HG03139 (cell line): ENCODE measurements at regions not wholly inside any gene's neighbourhood (a gene's known extent, or its start where the extent isn't known, plus 50 kb on each side); places are given as distances from the start of the nearest gene placed in this dataset.

Experiments used
- ATAC-seq: cut with Tn5 transposase; IDR thresholded peaks from one replicate; pipeline ENCODE4 v1.9.1; 2021; ENCODE audit not compliant: unreplicated experiment

DNA sequence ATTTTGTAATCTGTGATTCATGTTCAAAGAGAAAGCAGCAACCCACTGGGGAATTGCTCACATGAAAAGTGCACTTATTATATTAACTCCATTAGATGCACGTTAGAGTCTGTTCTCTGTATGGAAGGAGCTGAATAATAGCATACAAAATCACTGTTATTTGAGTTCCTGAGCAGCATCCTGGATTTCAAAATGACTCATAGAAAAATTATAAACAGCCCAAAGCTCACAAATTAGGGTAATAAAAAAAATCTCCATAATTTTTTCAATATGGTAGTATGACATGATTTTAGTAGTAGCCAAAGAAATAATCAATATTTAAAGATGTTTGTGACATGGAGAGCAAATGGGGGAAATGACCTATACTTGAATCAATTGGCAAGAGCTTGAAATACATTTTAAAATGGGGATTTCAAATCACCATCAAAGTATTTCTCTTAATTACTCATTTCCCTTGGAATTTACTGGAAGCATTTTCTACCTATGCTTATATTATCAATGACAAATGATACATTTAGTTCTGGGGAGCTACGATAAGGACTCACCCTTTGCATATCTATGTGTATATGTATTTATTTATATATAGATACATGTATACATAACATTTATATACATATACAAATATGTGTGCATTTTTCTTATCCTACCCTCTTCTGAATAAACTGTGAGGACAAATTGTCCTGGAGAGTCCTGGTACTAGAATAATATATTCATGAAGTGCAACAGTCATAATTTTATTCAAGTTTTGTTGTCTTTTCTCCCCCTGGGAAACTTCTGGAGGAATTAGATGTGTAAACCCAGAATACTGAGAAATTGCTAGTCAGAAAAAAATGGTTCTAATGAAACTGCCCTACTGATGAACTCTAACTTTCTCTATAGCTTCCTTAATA is 116.3 kb downstream of the RPL22L1 start:
- no peak for ATAC-seq

DNA sequence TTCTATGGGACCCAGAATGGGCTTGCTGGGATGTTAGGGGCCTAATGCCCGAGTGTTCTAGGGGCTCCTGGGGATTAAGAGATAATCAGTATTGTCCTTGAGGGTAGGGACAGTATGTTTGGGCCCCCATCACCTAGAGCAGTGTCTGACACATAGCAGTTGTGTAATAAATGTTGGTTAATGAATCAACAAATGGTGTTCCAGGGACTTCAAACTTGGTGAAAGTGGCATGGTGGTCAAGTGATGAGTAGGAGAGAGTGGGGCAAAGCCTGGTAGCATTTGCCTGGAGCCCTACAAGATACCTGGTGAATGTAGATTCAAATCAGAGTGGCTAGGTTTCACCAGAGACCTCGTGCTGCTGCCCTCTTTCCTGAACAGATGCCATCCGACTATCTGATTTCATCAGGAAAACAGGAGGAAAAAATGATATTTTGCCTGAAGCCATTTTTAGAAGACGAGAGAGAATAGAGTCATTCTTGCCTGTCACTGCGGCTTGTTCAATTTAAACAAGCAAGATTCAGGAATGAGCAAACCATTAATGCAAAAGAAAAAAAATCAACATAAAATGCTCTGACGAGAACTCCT is 117.3 kb downstream of the RPL22L1 start:
- no peak for ATAC-seq

DNA sequence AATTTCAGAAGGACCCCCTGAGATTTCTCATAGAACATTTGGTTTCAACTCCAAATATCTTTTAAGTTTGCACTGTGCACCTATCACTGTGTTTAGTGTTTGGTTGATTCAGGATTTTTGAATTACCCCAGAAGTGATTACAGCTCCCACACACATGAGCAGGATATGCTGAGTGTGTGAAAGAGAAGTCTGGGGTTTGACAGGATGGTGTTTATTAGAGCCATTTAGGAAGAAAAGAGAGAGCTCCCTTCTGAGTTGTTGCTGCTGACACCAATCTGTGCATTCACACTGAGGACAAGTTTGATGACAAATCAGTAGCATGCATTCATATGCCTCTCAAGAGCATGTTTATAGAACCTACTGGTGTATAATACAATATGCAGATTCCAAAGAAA is 118.1 kb downstream of the RPL22L1 start:
- no peak for ATAC-seq

DNA sequence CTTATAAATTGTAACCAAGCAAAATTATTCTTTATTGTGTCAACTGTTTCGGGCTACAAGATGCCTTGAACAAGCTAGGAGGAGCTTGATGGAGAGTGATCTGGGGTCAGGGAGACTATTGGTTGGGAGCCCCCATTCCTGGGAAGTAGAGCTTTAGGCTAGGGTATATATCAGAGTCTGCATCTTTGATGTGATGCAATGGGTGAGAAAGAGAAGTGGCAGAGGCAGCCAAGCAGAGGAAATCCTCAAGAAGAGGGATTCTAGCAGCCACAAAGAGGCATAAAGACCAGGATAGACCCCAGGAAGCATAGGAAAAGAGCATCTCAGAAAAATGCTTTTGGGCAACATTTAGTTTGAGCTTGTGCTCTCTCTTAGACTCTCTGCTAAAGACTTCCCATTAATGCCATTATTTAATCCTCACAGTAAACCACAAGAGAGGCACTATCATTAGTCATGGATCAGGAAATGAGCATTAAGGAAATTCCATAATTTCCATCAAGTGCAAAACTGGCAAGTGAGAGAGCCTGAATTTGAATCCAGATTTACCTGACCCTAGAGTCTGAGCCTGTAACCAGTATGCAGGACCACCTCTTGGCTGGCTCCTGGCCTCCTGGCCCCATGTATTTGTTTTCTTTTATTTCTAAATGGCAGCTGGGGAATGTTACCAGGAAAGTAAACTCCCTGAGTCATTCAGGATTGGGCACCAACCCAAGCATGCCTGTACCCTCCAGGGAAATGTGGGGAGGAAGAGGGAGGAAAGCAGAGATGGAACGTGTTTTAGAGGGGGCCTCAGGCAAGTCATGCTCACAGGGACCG is 118.7 kb downstream of the RPL22L1 start:
- no peak for ATAC-seq

DNA sequence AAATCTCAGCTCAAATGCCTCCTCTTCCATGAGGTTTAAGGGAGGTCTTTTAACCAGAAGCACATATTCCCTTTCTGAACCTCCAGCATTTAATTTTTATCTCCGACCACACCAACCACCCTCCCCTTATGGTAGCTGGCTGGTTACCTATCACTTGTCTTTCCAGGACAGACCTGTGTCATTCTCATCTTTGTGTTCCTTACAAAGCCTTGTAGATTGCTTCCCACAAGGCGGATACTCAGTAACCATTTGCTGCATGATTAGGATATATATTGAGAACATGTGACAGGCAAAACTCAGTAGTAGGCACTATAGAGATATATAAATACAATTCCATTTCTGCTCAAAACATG is 119.5 kb downstream of the RPL22L1 start:
- no peak for ATAC-seq

DNA sequence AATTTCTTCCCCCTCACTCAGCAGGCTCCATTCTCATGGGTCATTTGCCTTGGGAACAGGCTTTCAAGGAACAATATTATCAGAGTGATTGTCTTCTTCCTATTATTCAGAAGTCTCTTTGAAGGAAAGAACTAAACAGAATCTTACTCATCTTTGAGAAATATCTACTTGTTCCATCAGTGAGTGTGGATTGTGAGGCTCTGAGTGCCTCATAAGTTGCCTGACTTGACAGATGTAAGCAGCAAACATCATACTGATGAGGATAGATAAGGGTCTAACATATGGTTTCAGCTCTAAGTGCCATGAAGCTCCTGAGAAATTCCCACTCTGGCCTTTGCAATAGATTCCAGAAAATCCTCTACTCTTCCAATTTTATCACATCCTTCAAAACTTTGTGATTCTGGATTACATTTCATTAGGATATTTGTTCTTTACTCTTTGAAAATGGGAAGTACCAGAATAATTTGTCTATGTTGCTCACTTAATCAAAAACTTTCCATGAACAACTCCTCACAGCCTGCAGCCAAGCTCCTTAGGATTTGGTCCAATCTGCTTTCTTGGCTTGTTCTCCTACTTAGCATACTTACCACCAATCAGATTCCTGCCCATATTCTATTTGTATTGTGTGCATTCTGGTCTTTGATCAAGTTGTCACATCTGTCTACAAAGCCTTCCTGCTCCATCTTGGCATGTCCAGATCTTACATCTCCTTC is 120.1 kb downstream of the RPL22L1 start:
- no peak for ATAC-seq

DNA sequence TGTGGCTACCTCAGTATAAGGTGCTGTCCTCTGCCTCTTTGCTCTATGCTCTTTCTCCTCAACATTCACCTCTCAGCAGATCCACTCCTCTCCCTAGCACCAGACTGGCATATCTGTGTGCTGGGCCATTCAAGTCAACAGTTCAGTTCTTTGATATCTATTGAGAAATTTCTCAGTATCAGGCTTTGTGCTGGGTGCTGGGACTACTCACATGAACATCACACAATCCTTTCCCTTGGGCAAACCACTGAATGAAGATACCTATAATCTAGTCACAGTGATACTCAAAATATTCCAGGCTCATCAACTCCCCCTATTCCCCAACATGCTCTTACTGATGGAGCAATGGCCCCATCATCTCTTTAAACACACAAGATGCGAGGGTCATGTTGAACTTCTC is 120.8 kb downstream of the RPL22L1 start:
- no peak for ATAC-seq

DNA sequence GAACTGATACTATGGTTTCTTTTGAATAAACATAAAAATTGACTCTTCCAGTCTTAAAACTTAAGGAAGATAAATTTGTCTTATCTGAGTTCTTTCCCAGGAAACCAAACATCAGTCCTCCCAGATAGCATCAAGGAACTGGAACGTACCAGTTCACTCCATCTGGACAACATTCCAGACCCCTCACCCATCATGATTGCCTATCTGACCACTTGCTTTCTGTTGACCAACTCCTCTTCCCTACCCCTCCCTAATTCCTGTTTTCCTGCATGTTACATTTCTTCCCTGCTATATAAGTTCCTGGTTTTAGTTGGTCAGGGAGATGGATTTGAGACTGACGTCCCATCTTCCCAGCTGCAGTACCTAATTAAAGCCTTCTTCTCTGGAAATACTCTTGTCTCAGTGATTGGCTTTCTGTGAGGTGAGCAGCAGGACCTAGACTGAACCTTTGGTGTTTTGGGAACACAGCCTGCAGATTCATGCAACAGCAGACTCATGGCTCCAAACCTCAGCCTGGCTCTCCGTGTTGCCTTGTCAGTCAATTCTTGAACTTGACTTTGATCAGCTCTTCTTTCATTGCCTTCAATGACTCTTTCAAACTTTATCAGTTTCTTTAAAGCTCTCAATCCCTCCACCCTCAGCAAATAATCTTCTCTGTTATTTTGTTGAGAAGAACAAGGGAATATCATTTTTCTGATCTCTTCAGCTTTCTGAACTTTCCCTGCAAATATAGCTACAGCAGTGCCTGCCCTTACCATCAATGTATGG is 123.6 kb downstream of the RPL22L1 start:
- no peak for ATAC-seq

DNA sequence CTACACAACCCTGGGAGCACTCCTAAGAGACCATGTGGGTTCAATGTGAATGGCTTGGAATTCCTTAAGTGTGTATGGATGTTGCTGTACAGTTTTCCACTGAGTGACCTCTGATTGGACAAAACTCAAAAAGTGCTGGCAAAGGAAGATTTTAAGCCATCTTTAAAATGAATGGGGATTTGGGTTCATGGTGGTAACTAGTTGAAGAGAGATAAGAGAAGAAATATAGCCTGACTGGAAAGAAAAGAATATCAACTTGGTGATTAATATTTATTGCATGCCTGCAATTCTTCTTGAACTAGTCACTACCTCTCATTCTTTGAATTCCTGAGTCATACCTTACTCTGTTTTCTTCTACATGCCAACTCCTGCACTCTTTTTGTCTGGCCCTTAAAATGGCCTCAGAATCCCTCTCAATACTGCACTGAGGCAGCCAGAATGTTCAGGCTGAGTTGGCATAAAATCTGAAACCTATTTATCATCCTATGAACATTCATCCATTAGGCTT is 124.7 kb downstream of the RPL22L1 start:
- ATAC-seq, result no peak

DNA sequence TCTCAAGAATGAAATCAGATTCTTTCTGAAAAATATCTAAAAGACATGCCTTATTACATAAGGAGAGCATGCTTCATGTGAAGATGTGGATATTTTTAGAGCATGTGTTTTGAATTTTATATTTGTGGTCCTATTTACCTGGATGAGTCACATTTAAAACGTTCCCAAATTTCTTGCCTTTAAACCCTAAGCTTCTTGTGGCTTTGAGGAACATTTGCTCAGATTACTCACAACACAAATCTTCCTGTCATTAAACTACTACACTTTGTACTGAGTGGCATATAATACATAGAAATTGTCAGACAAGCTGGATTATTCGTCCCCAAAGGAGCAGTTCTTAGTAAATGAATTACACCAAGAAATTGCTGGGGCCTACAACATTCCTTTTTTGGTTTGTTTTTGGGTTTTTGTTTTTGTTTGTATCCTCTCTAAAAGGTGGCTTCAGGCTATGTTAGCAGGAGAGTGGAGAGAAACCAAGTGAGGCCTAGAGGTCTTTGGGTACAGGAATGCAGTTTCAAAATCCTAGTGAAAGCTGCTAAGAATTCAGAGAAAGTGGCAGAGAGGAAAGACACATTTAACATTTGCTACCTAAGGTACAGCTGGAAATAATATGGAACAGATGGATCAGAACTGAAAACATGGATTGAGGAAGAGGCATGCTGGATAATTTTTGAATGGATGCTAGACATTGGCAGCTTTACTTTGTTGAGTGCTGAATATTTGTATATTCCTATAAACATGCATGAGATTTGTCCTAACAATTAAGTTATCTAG is 128.1 kb downstream of the RPL22L1 start:
- ATAC-seq, result no peak

DNA sequence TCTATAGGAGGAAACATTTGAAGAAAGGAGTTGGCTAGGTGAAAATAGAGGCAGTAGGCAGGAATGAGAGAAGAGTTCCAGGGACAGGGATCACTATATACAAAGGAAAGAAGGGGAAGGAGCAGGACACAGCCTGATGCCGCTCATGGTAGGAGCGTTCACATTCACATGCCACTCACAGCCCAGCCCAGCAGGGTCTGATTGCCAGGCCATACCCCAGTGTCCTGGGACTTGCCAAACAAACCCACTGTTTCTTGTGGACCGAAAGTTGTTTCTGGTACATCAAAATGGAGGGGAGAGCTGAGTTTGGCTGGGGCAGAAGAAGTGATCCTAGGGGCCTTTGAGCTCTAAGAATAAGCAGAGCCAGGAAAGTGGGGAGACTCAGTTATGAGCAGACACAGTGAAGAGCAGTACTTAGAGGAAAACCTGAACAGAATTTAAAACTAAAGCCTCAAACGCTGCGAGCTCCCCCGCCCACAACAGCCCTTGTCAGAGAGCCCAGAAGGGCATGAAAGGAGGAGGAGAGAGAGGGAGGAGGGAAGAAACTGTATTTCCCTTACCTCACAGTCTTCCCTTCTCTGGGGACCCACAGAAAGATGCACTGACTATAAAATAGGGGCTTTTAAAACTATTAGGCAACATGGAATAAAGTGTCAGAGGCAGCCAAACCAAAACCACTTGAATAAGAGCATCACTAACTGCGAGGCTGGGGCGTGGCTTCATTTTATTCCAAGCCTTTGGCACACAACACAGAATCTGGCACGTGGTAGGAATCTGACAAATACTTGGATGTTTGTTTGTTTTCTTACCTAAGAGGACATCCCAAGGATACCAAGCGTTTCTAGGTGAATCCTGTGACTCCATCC is 129.0 kb downstream of the RPL22L1 start:
- ATAC-seq, result no peak

DNA sequence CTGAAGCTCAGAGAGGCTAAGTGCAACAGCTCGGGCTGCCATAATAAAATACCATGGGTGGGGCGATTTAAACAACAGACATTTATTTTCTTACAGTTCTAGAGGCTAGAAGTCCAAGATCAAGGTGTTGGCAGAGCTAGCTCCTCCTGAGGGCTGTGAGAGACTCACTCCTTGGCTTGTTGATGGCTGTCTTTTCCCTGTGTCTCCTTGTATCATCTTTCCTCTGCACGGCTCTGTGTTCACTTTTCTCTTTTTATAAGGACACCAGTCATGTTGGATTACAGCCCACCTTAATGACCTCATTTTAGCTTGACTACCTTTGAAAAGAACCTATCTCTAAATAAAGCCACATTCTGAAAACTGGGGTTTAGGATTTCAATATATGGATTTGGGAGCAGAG is 129.7 kb downstream of the RPL22L1 start:
- ATAC-seq, result no peak

DNA sequence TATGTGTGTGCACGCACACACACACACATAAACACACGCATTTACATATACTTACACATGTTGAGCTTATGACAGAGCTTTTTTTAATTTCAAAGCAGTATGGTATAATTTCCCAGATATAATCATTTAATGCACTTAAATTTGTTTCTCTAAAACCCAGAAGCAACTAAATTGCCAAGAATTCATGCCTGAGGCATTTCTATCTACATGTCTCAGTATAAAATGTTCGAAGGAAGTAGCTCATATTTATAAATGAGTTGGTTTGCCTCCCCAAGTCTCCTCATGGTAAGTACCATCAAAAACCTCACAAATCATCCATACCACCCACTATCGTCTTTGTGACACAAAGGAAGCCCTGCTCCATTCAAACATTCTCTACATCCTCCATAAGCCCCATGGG is 130.6 kb downstream of the RPL22L1 start:
- ATAC-seq, result no peak

DNA sequence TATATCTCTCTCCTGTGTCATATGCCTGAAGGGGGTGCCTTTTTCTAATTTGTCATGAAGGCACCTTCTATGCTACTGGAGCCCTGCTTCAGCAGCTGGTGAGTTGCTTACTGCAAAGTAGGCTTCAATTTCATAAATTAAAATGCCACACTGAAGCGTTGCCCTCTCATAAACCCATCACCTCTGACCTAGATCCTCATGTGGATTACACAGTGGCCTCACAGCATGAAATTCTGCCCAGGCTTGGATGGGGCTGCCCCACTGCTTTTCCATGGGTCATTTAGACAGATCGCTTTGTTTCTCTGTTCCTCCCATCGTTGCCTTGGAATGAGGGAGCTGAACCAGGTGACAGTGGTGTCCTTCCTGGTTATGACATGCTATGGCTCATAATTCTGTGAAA is 131.2 kb downstream of the RPL22L1 start:
- ATAC-seq, result no peak

DNA sequence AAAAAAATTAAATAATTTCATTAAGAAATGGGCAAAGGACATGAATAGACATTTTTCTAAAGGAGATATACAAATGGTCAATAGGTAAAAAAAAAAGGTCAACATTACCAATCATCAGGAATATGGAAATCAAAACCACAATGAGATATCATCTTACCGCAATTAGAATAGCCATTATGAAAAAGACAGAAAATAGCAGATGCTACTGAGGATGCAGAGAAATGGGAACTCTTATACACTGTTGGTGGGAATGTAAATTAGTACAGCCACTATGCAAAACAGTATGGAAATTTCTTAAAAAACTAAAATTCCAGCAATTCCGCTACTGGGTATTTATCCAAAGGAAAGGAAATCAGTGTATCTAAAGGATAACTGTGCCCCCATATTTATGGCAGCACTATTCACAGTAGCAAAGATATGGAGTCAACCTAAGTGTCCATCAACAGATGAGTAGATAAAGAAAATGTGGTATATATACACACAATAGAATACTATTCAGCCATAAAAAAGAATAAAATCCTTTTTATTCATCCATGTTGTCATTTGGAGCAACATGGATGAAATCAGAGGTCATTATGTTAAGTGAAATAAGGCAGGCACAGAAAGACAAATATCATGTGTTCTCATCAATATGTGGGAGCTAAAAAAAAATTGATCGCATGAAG is 132.4 kb downstream of the RPL22L1 start:
- no peak for ATAC-seq

DNA sequence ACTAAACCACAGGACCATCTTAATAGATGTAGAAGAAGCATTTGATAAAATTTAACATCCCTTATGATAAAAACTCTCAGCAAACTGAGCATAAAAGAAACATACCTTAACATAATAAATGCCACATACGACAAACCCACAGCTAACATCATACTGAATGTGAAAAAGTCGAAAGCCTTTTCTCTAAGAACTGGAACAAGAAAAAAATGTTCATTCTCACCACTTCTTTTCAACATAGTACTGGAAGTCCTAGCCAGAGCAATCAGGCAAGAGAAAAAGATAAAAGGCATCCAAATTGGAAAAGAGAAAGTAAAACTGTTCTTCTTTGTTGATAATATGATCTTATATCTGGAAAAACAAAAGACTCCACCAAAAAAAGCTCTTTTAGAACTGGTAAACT is 134.2 kb downstream of the RPL22L1 start:
- no peak for ATAC-seq

DNA sequence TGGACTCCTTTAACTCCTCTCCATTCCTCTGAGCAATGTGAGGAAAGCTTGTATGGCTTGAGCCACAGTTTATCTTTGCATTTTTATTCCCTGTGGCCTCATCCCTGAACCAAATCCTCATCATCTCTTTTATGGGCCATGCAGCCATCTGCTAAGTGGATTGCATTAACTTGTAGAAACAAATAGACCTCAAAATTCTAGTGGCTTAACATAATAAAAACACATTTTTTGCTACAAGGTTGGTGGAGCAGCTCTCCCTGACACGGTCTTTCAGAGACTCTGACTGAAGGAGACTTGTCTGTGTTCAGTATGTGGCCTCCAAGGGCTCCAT is 135.3 kb downstream of the RPL22L1 start:
- no peak for ATAC-seq

DNA sequence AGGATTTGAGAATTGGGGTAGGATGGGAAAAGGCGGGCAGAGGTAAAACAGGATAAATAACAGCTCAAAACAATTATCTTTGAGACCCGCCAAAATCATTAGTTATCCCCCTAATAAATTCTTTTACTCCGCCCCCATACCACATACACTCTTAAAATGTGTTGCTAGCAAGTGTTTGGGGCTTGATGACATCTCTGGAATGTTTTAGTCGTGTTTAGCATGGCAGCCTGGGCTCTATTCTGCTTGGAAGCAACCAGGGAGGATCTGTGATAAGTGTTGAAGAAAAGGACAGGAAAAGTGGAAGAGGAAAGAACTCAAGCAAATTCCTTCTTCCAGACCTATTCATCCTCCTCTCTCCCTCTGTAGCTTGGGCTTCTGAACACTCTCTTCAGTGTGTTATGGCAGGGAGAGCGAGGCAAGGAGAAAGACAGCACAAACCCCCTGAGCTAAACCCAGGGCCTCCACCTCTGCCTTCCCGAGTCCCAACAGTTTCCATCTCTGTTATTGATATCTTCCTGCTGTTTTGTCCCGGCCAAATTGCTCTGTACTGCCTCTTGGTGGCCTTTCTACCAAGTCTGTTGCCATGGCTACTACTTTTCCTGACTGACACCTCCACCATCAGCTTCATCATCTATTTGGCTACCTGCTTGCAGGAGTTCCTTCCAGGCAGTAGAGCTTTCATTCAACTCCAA is 135.8 kb downstream of the RPL22L1 start:
- no peak for ATAC-seq
